ENCODE measurements at regions not wholly inside any gene's neighbourhood (a gene's known extent, or its start where the extent isn't known, plus 50 kb on each side); places are given as distances from the start of the nearest gene placed in this dataset.

DNA sequence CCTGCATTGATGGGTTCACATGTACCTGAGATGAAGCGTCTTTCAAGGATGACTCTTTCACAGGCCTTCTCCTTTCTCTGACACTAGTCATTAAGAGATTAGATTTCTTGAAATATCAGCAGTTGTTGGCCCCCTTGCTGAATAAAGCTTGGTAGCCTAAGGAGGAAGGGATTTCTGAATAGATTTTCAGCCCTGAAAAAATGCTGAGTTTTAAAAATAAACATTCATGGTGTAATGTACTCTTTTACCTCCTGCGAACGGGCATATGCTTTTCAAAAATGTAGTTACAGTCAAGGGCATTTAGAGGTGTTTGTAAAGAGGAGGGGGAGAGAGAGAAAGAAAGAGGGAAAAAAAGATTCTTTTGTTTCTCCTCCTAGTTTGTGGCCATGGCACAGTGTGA, 222.7 kb downstream of the SOX4 start:
- ATAC-seq: no peak
- no peaks in the 10 kb centered on the region for H3K4me1 Mint-ChIP-seq (ENCODE audit: low read depth)
- no peak overlapping the region for H3K27ac Mint-ChIP-seq
- H3K4me3 Mint-ChIP-seq: no peak overlapping the region
- POLR2A ChIA-PET: no interaction called here
- no peak for DNase-seq
- H3K36me3 Mint-ChIP-seq (ENCODE audit: low read depth): no peaks in the 10 kb centered on the region
- CTCF ChIA-PET: no interaction called here
- no peaks in the 10 kb centered on the region for H3K27me3 Mint-ChIP-seq (ENCODE audit: low read depth)
- H3K9me3 Mint-ChIP-seq (ENCODE audit: insufficient read depth): no peaks in the 10 kb centered on the region

DNA sequence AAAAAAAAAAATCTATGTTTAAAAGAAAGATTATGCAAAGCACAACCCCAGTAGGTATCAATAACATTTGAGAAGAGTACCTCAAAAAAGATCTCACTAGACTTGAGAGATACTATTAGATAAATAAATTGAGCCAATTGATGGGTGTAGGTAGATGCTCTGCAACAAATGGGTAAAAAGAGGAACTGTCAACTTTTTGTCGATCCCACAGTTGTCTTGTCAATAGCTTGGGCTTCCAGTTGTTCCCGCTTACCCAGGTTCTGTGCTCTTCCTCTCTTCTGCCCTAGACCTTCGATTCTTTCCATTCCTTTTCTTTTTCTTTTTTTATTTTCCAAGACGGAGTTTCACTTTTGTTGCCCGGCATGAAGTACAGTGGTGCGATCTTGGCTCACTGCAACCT, 226.9 kb downstream of the SOX4 start:
- DNase-seq: no peak
- H3K9me3 Mint-ChIP-seq (ENCODE audit: insufficient read depth): no peaks in the 10 kb centered on the region
- no peaks in the 10 kb centered on the region for H3K4me1 Mint-ChIP-seq (ENCODE audit: low read depth)
- POLR2A ChIA-PET: no interaction called here
- H3K27ac Mint-ChIP-seq: no peak overlapping the region
- ATAC-seq: no peak
- no peak overlapping the region for H3K4me3 Mint-ChIP-seq
- CTCF ChIA-PET: interaction anchor here (0.5 kb wide), 1 partner anchor 1506 kb away, joined by 3 read pairs; no protein-coding TSS in a partner anchor
- no peaks in the 10 kb centered on the region for H3K27me3 Mint-ChIP-seq (ENCODE audit: low read depth)
- H3K36me3 Mint-ChIP-seq (ENCODE audit: low read depth): no peaks in the 10 kb centered on the region

GRCh38 chr6:21823371-21823770, 229.8 kb downstream of the SOX4 start:
- ChIA-PET CTCF (no interaction called here), POLR2A (no interaction called here)
- Mint-ChIP-seq H3K36me3 (ENCODE audit: low read depth) (no peaks in the 10 kb centered on the region), H3K4me1 (ENCODE audit: low read depth) (no peaks in the 10 kb centered on the region), H3K27me3 (ENCODE audit: low read depth) (no peaks in the 10 kb centered on the region), H3K27ac (no peak overlapping the region), H3K4me3 (no peak overlapping the region), H3K9me3 (ENCODE audit: insufficient read depth) (no peaks in the 10 kb centered on the region)
- no peak for DNase-seq
- ATAC-seq: no peak

- no peaks in the 10 kb centered on the region for H3K27me3 Mint-ChIP-seq (ENCODE audit: low read depth)
- DNase-seq (no peak), ATAC-seq (no peak)
- ChIA-PET POLR2A (no interaction called here), CTCF (no interaction called here)
- H3K36me3 Mint-ChIP-seq (ENCODE audit: low read depth): no peaks in the 10 kb centered on the region
- H3K27ac Mint-ChIP-seq: no peak overlapping the region
- no peaks in the 10 kb centered on the region for H3K4me1 Mint-ChIP-seq (ENCODE audit: low read depth)
- H3K4me3 Mint-ChIP-seq: no peak overlapping the region
- H3K9me3 Mint-ChIP-seq (ENCODE audit: insufficient read depth): no peaks in the 10 kb centered on the region
Measured at GRCh38 chr6:21824431-21825177, 231.1 kb downstream of the SOX4 start.

DNA sequence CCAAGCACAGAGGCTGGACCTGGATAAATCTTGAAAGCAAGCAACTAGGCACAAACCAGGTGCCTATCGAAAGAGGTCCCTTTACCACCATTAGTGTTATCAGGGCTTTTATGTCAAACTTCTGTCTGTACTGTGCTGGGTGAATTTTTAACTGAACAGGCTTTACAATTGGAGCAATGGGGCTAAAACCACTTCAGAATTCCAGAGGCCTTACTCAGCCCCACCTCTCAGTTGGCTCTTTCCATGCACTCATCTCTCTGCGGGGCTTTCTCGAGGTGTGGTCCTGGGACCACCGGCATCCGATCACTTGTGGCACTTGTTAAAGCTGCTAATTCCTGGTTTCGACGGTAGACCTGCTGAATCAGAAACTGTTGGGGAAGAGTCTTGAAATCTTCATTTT, 232.5 kb downstream of the SOX4 start:
- ATAC-seq (no peak), DNase-seq (no peak)
- H3K27me3 Mint-ChIP-seq (ENCODE audit: low read depth): no peaks in the 10 kb centered on the region
- H3K36me3 Mint-ChIP-seq (ENCODE audit: low read depth): no peaks in the 10 kb centered on the region
- no peak overlapping the region for H3K27ac Mint-ChIP-seq
- H3K4me3 Mint-ChIP-seq: no peak overlapping the region
- ChIA-PET CTCF (interaction anchor here (0.8 kb wide), 1 partner anchor 21 kb away, joined by 3 read pairs; no protein-coding TSS in a partner anchor), POLR2A (no interaction called here)
- no peaks in the 10 kb centered on the region for H3K4me1 Mint-ChIP-seq (ENCODE audit: low read depth)
- no peaks in the 10 kb centered on the region for H3K9me3 Mint-ChIP-seq (ENCODE audit: insufficient read depth)

DNA sequence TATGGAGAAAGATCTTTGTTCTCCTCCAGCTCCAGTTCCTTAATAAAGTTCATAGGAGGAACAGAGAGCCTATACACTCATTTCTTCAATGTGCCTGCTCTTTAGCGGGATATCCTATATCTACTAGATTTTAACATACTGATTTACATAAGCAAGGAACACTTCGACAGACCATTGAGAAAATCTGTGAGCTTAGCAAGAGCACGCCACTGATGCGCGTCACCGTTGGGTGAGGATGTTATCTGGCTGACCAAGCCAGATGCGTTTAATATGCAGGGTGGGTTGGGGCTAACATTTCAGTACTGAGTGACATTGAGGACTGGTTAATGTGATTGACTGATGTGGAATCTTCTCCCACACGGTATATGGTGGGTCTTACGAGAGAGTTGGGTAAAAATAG, 233.4 kb downstream of the SOX4 start:
- CTCF ChIA-PET: no interaction called here
- Mint-ChIP-seq H3K4me3 (no peak overlapping the region), H3K4me1 (ENCODE audit: low read depth) (peaks cover 1% of the 10 kb centered on the region), H3K36me3 (ENCODE audit: low read depth) (no peaks in the 10 kb centered on the region), H3K27ac (no peak overlapping the region), H3K9me3 (ENCODE audit: insufficient read depth) (no peaks in the 10 kb centered on the region), H3K27me3 (ENCODE audit: low read depth) (no peaks in the 10 kb centered on the region)
- POLR2A ChIA-PET: no interaction called here
- ATAC-seq (no peak), DNase-seq (no peak)

GRCh38 chr6:21827425-21828202, 234.1 kb downstream of the SOX4 start:
- no peaks in the 10 kb centered on the region for H3K36me3 Mint-ChIP-seq (ENCODE audit: low read depth)
- no peaks in the 10 kb centered on the region for H3K27me3 Mint-ChIP-seq (ENCODE audit: low read depth)
- no peak overlapping the region for H3K4me3 Mint-ChIP-seq
- H3K4me1 Mint-ChIP-seq (ENCODE audit: low read depth): peaks cover 3% of the 10 kb centered on the region
- no peak overlapping the region for H3K27ac Mint-ChIP-seq
- no peak for DNase-seq
- no peaks in the 10 kb centered on the region for H3K9me3 Mint-ChIP-seq (ENCODE audit: insufficient read depth)
- POLR2A ChIA-PET: no interaction called here
- ATAC-seq: no peak
- CTCF ChIA-PET: interaction anchor here (1.4 kb wide), 1 partner anchor 20 kb away, joined by 3 read pairs; no protein-coding TSS in a partner anchor

DNA sequence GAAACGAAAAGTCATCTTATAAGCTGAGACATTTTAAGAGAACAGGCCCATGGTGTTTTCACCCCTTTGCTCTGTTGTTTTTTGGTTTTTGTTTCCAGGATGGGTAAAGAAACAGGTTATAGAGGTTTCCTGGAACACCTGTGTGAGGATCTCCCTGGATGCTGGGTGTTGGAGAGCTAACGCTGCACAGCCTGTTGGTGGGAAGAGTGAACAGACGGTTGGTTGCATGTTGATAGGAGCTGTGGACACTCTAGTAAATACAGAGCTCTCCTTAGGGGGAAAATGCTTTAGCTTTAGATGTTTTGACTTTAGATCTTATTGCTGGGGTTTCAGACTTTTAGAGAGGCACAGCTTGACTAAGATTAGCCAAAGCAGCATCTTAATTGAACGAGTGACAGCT, 235.2 kb downstream of the SOX4 start:
- CTCF ChIA-PET: interaction anchor here (1.4 kb wide), 1 partner anchor 18 kb away, joined by 3 read pairs; no protein-coding TSS in a partner anchor
- peaks cover 3% of the 10 kb centered on the region for H3K4me1 Mint-ChIP-seq (ENCODE audit: low read depth)
- no peaks in the 10 kb centered on the region for H3K27me3 Mint-ChIP-seq (ENCODE audit: low read depth)
- DNase-seq (no peak), ATAC-seq (no peak)
- H3K4me3 Mint-ChIP-seq: no peak overlapping the region
- H3K9me3 Mint-ChIP-seq (ENCODE audit: insufficient read depth): no peaks in the 10 kb centered on the region
- H3K27ac Mint-ChIP-seq: no peak overlapping the region
- no peaks in the 10 kb centered on the region for H3K36me3 Mint-ChIP-seq (ENCODE audit: low read depth)
- POLR2A ChIA-PET: no interaction called here

GRCh38 chr6:21829126-21829525, 235.6 kb downstream of the SOX4 start:
- Mint-ChIP-seq H3K27me3 (ENCODE audit: low read depth) (no peaks in the 10 kb centered on the region), H3K36me3 (ENCODE audit: low read depth) (no peaks in the 10 kb centered on the region), H3K4me3 (no peak overlapping the region), H3K9me3 (ENCODE audit: insufficient read depth) (no peaks in the 10 kb centered on the region), H3K4me1 (ENCODE audit: low read depth) (peaks cover 3% of the 10 kb centered on the region), H3K27ac (no peak overlapping the region)
- ChIA-PET CTCF (interaction anchor here (1.4 kb wide), 1 partner anchor 18 kb away, joined by 3 read pairs; no protein-coding TSS in a partner anchor), POLR2A (no interaction called here)
- DNase-seq: no peak
- no peak for ATAC-seq

DNA sequence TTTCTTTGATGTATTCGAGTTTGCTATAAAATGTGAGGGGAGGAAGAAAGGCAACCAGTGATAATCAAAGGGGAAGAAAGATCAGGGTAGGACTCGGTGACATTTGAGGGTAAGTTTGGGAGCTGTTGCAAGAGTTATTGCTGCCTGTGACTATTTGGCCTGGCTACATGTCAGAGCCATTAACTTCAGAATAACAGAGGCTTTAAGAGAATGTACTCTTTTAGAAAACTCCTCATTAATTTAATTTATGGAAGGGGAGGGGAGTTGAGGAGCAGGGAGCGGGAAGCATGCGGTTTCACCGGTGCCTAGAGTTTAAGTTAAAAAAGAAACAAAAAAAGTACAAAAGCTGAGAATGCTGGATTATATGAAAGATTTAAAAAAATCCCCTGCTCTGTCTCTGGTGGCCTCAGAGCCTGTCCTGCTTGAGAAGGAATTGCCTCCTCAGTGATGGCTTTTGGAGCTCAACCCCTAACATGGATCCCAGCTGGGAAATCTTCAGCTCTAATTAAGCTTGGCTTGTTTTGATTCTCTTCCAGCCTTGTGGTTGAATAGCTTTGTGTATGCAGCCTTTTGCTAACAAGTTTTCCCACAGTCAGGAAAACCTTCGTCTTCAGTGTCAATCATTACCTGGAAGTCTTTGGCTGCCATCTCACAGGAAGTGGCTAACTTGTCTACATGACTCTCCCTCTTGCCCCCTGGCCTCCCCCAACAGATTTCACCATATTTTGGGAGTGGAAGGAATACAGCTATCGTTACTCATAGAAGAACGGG, 238.2 kb downstream of the SOX4 start:
- ATAC-seq (no peak), DNase-seq (no peak)
- Mint-ChIP-seq H3K36me3 (ENCODE audit: low read depth) (no peaks in the 10 kb centered on the region), H3K4me3 (no peak overlapping the region), H3K27ac (no peak overlapping the region), H3K9me3 (ENCODE audit: insufficient read depth) (no peaks in the 10 kb centered on the region), H3K27me3 (ENCODE audit: low read depth) (no peaks in the 10 kb centered on the region), H3K4me1 (ENCODE audit: low read depth) (peaks cover 8% of the 10 kb centered on the region)
- CTCF ChIA-PET: interaction anchor here (0.7 kb wide), 1 partner anchor 1116 kb away, joined by 3 read pairs; no protein-coding TSS in a partner anchor
- POLR2A ChIA-PET: no interaction called here

- POLR2A ChIA-PET: no interaction called here
- DNase-seq (no peak), ATAC-seq (no peak)
- CTCF ChIA-PET: no interaction called here
- no peak overlapping the region for H3K27ac Mint-ChIP-seq
- no peaks in the 10 kb centered on the region for H3K27me3 Mint-ChIP-seq (ENCODE audit: low read depth)
- H3K4me3 Mint-ChIP-seq: no peak overlapping the region
- H3K4me1 Mint-ChIP-seq (ENCODE audit: low read depth): peaks cover 10% of the 10 kb centered on the region
- H3K36me3 Mint-ChIP-seq (ENCODE audit: low read depth): no peaks in the 10 kb centered on the region
- H3K9me3 Mint-ChIP-seq (ENCODE audit: insufficient read depth): no peaks in the 10 kb centered on the region
Measured at GRCh38 chr6:21836277-21836676, 242.7 kb downstream of the SOX4 start.

Measured in activated CD8-positive, alpha-beta T cell treated with anti-CD3 and anti-CD28 coated beads, Interleukin-2, amount 10 ng/mL, durations not matched to agents 7 days and 5 days (primary cell).